CD14-positive monocyte (primary cell): ENCODE measurements at regions not wholly inside any gene's neighbourhood (a gene's known extent, or its start where the extent isn't known, plus 50 kb on each side); places are given as distances from the start of the nearest gene placed in this dataset.

Source experiments
- DNase-seq, 3 donors: peaks; one replicate each; pipeline ENCODE4 v3.0.0-alpha.2; 2011 to 2022
- H2AFZ ChIP-seq: 2 replicates; pipeline ENCODE4 v1.6.0; 2012; ENCODE audit warnings: mild to moderate bottlenecking, low read depth, low read length, inconsistent platforms; ENCODE audit not compliant: insufficient read depth, poor library complexity, severe bottlenecking
- H3K27ac ChIP-seq, 2 donors: 1 replicate in 1 of 2; 2 replicates in 1 of 2; pipeline ENCODE4 v1.5.1; 2012 to 2013; ENCODE audit warnings: low read length in 2 of 2, control low read depth in 1 of 2, inconsistent platforms in 1 of 2, low read depth in 1 of 2, mild to moderate bottlenecking in 1 of 2
- H3K27me3 ChIP-seq, 2 donors: one replicate each; pipeline versions ENCODE4 v1.6.0 to v1.6.1; 2011 to 2013; ENCODE audit warnings: low read length in 2 of 2; ENCODE audit not compliant: control insufficient read depth in 2 of 2, insufficient read depth in 2 of 2
- H3K36me3 ChIP-seq, 2 donors: replicated peaks in 1 of 2; 1 replicate in 1 of 2; 2 replicates in 1 of 2; pipeline versions ENCODE4 v1.5.1 to v1.6.1; 2012 to 2013; ENCODE audit warnings: low read length in 2 of 2, control low read depth in 1 of 2, inconsistent platforms in 1 of 2, mild to moderate bottlenecking in 1 of 2; ENCODE audit not compliant: insufficient read depth in 2 of 2, control insufficient read depth in 1 of 2
- H3K4me1 ChIP-seq, 2 donors: 1 replicate in 1 of 2; 2 replicates in 1 of 2; pipeline versions ENCODE4 v1.5.1 to v1.6.1; 2012 to 2013; ENCODE audit warnings: low read length in 2 of 2, control low read depth in 1 of 2, inconsistent platforms in 1 of 2, mild to moderate bottlenecking in 1 of 2, moderate library complexity in 1 of 2; ENCODE audit not compliant: insufficient read depth in 2 of 2, control insufficient read depth in 1 of 2
- H3K4me2 ChIP-seq: replicated peaks from 2 replicates; pipeline ENCODE3; 2012; ENCODE audit warnings: low read length, moderate library complexity, mild to moderate bottlenecking; ENCODE audit not compliant: poor library complexity, severe bottlenecking; ENCODE audit errors: extremely low read depth
- H3K4me3 ChIP-seq, 3 experiments: fragments of 200-600 bp in 1 of 3; sonication (generic) in 1 of 3; replicated peaks in 1 of 3; 1 replicate in 2 of 3; 2 replicates in 1 of 3; pipeline ENCODE4 v1.5.1; 2011 to 2013; ENCODE audit warnings: low read length in 3 of 3, mild to moderate bottlenecking in 3 of 3, control low read depth in 2 of 3, low read depth in 2 of 3, inconsistent platforms in 1 of 3, moderate library complexity in 1 of 3
- H3K79me2 ChIP-seq: 2 replicates; pipeline ENCODE4 v1.6.0; 2012; ENCODE audit warnings: mild to moderate bottlenecking, control low read depth, inconsistent platforms, low read length, moderate library complexity; ENCODE audit not compliant: insufficient read depth
- H3K9ac ChIP-seq: 2 replicates; pipeline ENCODE4 v1.6.0; 2017; ENCODE audit warnings: low read length, mild to moderate bottlenecking; ENCODE audit not compliant: insufficient read depth, poor library complexity, severe bottlenecking
- H3K9me3 ChIP-seq, 2 donors: replicated peaks in 1 of 2; 1 replicate in 1 of 2; 2 replicates in 1 of 2; pipeline versions ENCODE4 v1.5.1 to v1.6.1; 2012 to 2013; ENCODE audit warnings: low read length in 2 of 2, control low read depth in 1 of 2; ENCODE audit not compliant: control insufficient read depth in 1 of 2, insufficient read depth in 1 of 2
- H4K20me1 ChIP-seq: 2 replicates; pipeline ENCODE4 v1.6.0; 2012; ENCODE audit warnings: mild to moderate bottlenecking, low read length, control low read depth, moderate library complexity; ENCODE audit not compliant: insufficient read depth
- H3K27ac Mint-ChIP-seq, 7 donors: one replicate each; pipeline ENCODE4 v1.8.0; 2020; ENCODE audit warnings: mild to moderate bottlenecking in 7 of 7, mixed read lengths in 7 of 7, moderate library complexity in 6 of 7, inconsistent platforms in 2 of 7
- H3K27me3 Mint-ChIP-seq, 3 donors: one replicate each; pipeline ENCODE4 v1.8.0; 2021 to 2022; ENCODE audit warnings: low read depth in 3 of 3, mild to moderate bottlenecking in 3 of 3, mixed read lengths in 3 of 3, moderate library complexity in 3 of 3, inconsistent platforms in 1 of 3
- H3K36me3 Mint-ChIP-seq, 2 donors: one replicate each; pipeline ENCODE4 v1.8.0; 2020; ENCODE audit warnings: mixed read lengths in 2 of 2, inconsistent platforms in 1 of 2, mild to moderate bottlenecking in 1 of 2
- H3K4me1 Mint-ChIP-seq: one replicate; pipeline ENCODE4 v1.8.0; 2020; ENCODE audit warnings: mild to moderate bottlenecking, mixed read lengths
- H3K4me3 Mint-ChIP-seq, 2 donors: one replicate each; pipeline ENCODE4 v1.8.0; 2020; ENCODE audit warnings: mild to moderate bottlenecking in 2 of 2, mixed read lengths in 2 of 2, moderate library complexity in 1 of 2
- H3K9me3 Mint-ChIP-seq, 7 donors: one replicate each; pipeline ENCODE4 v1.8.0; 2020 to 2022; ENCODE audit warnings: mixed read lengths in 7 of 7, mild to moderate bottlenecking in 6 of 7, moderate library complexity in 6 of 7, inconsistent platforms in 2 of 7
- CTCF ChIP-seq: fragments of 200-600 bp; IDR thresholded peaks from one replicate; pipeline ENCODE4 v1.8.0; 2022; ENCODE audit warnings: antibody characterized with exemption, mild to moderate bottlenecking
- WGBS: methylation state at CpG from one replicate; pipeline ENCODE4 v1.1.5; 2013; ENCODE audit warnings: missing lambda C conversion rate; ENCODE audit not compliant: insufficient coverage; 5-methylcytosine and 5-hydroxymethylcytosine counted together
- intact Hi-C, 2 donors: fragments of 100-400 bp; cut with micrococcal nuclease; formaldehyde crosslinking; loops; one replicate each; pipeline versions ENCODE4 v1.15.0 to v1.15.1; 2023

GRCh38 chr2:150293771-150294170 is 193.7 kb downstream of the RND3 start:
- DNase-seq, result no peak
- H3K9me3 Mint-ChIP-seq, result peaks cover 0 to 4% (median 0%) of the 10 kb centered on the region in 7 donors
- Histone ChIP-seq H3K4me3 (no peak overlapping the region), H3K36me3 (no peaks in the 10 kb centered on the region), H3K79me2 (no peaks in the 10 kb centered on the region), H3K9me3 (no peaks in the 10 kb centered on the region), H3K27ac (no peak overlapping the region), H3K9ac (no peak overlapping the region), H3K4me2 (no peak overlapping the region), H2AFZ (no peak overlapping the region), H4K20me1 (no peaks in the 10 kb centered on the region), H3K27me3 (no peaks in the 10 kb centered on the region), H3K4me1 (no peaks in the 10 kb centered on the region)
- H3K27ac Mint-ChIP-seq, result no peak overlapping the region
- H3K4me3 Mint-ChIP-seq, result no peak overlapping the region
- no peaks in the 10 kb centered on the region for H3K4me1 Mint-ChIP-seq
- WGBS, result 100% methylated on average over 1 of the region's 4 CpGs
- no peaks in the 10 kb centered on the region for H3K27me3 Mint-ChIP-seq
- intact Hi-C loops, result no loop called here
- TF ChIP-seq CTCF, result no peak
- H3K36me3 Mint-ChIP-seq, result no peaks in the 10 kb centered on the region

- no peaks in the 10 kb centered on the region for H3K27me3 Mint-ChIP-seq
- no peaks in the 10 kb centered on the region for H3K36me3 Mint-ChIP-seq
- no peaks in the 10 kb centered on the region for H4K20me1 ChIP-seq
- H2AFZ ChIP-seq, result no peak overlapping the region
- H3K27ac ChIP-seq, result no peak overlapping the region
- no peaks in the 10 kb centered on the region for H3K79me2 ChIP-seq
- no peaks in the 10 kb centered on the region for H3K9me3 ChIP-seq
- no peak overlapping the region for H3K4me2 ChIP-seq
- no peaks in the 10 kb centered on the region for H3K36me3 ChIP-seq
- H3K27ac Mint-ChIP-seq, result no peak overlapping the region
- H3K4me3 ChIP-seq, result no peak overlapping the region
- H3K27me3 ChIP-seq, result no peaks in the 10 kb centered on the region
- no peak overlapping the region for H3K9ac ChIP-seq
- no CpG with 5 or more reads among the region's 1 CpG for WGBS
- DNase-seq, result no peak
- no peak overlapping the region for H3K4me3 Mint-ChIP-seq
- intact Hi-C loops, result no loop called here
- H3K4me1 ChIP-seq, result no peaks in the 10 kb centered on the region
- no peak for TF ChIP-seq CTCF
- peaks cover 0 to 4% (median 0%) of the 10 kb centered on the region in 7 donors for H3K9me3 Mint-ChIP-seq
- H3K4me1 Mint-ChIP-seq, result no peaks in the 10 kb centered on the region
These were observed 194.7 kb downstream of the RND3 start for GRCh38 chr2:150292807-150293206.
